ENCODE measurements at regions not wholly inside any gene's neighbourhood (a gene's known extent, or its start where the extent isn't known, plus 50 kb on each side); places are given as distances from the start of the nearest gene placed in this dataset.
A peak's percentile ranks its signal among the peaks of the same experiment; 100 is the strongest.
"Not testable (repeated sequence)": the region's sequence is repeated elsewhere in the genome, so short reads cannot be mapped to it uniquely, and the experiment has no call there.

- Histone ChIP-seq H3K36me3 (replicated peaks in 1 of 2; ENCODE audit: control insufficient read depth in 1 of 2, insufficient read depth in 2 of 2, low read length in 2 of 2) (no peaks in the 10 kb centered on the region), H3K27me3 (ENCODE audit: control insufficient read depth in 2 of 2, insufficient read depth in 2 of 2, low read length in 2 of 2) (peaks cover 8 to 10% of the 10 kb centered on the region in 2 donors), H2AFZ (ENCODE audit: insufficient read depth, low read depth, low read length, poor library complexity, severe bottlenecking) (no peak overlapping the region), H3K4me1 (ENCODE audit: control insufficient read depth in 1 of 2, insufficient read depth in 2 of 2, low read length in 2 of 2) (peaks cover 13% of the 10 kb centered on the region in 2 donors), H3K79me2 (ENCODE audit: insufficient read depth, low read length) (no peaks in the 10 kb centered on the region), H3K27ac (ENCODE audit: low read depth in 1 of 2, low read length in 2 of 2) (no peak overlapping the region), H3K4me2 (replicated peaks; ENCODE audit: extremely low read depth, low read length, poor library complexity, severe bottlenecking) (no peak overlapping the region), H3K9ac (ENCODE audit: insufficient read depth, low read length, poor library complexity, severe bottlenecking) (no peak overlapping the region), H3K4me3 (replicated peaks in 1 of 3; ENCODE audit: low read depth in 2 of 3, low read length in 3 of 3) (no peak overlapping the region), H3K9me3 (replicated peaks in 1 of 2; ENCODE audit: control insufficient read depth in 1 of 2, insufficient read depth in 1 of 2, low read length in 2 of 2) (peaks cover 0 to 4% of the 10 kb centered on the region in 2 donors), H4K20me1 (ENCODE audit: insufficient read depth, low read length) (no peaks in the 10 kb centered on the region)
- 93% methylated on average over 2 of the region's 4 CpGs for WGBS (ENCODE audit: insufficient coverage)
- Mint-ChIP-seq H3K36me3 (no peaks in the 10 kb centered on the region), H3K27ac (no peak overlapping the region), H3K4me3 (no peak overlapping the region), H3K27me3 (ENCODE audit: low read depth in 3 of 3) (peaks cover 0 to 12% (median 4%) of the 10 kb centered on the region in 3 donors), H3K9me3 (peaks cover 0 to 3% (median 0%) of the 10 kb centered on the region in 7 donors), H3K4me1 (no peaks in the 10 kb centered on the region)
- TF ChIP-seq CTCF (IDR thresholded peaks at IDR 0.05): no peak
- no peak for DNase-seq
- intact Hi-C loops (cut with micrococcal nuclease): no loop called here
Measured at GRCh38 chr10:25748509-25748908, 185.5 kb upstream of the MYO3A start.

GRCh38 chr10:25753776-25754175 is 180.3 kb upstream of the MYO3A start:
- intact Hi-C loops (cut with micrococcal nuclease): no loop called here

GRCh38 chr10:25755874-25756273 is 178.2 kb upstream of the MYO3A start:
- H3K27ac Mint-ChIP-seq; H3K27ac ChIP-seq (ENCODE audit: low read depth in 1 of 2, low read length in 2 of 2); H3K27me3 ChIP-seq (ENCODE audit: control insufficient read depth in 2 of 2, insufficient read depth in 2 of 2, low read length in 2 of 2); H3K4me3 ChIP-seq (replicated peaks in 1 of 3; ENCODE audit: low read depth in 2 of 3, low read length in 3 of 3); H2AFZ ChIP-seq (ENCODE audit: insufficient read depth, low read depth, low read length, poor library complexity, severe bottlenecking); H3K36me3 Mint-ChIP-seq; DNase-seq; H3K79me2 ChIP-seq (ENCODE audit: insufficient read depth, low read length); H3K9me3 ChIP-seq (replicated peaks in 1 of 2; ENCODE audit: control insufficient read depth in 1 of 2, insufficient read depth in 1 of 2, low read length in 2 of 2); H3K4me2 ChIP-seq (replicated peaks; ENCODE audit: extremely low read depth, low read length, poor library complexity, severe bottlenecking); H4K20me1 ChIP-seq (ENCODE audit: insufficient read depth, low read length); H3K27me3 Mint-ChIP-seq (ENCODE audit: low read depth in 3 of 3); H3K36me3 ChIP-seq (replicated peaks in 1 of 2; ENCODE audit: control insufficient read depth in 1 of 2, insufficient read depth in 2 of 2, low read length in 2 of 2); intact Hi-C loops (cut with micrococcal nuclease); H3K4me3 Mint-ChIP-seq; H3K9ac ChIP-seq (ENCODE audit: insufficient read depth, low read length, poor library complexity, severe bottlenecking): not testable (repeated sequence)
- peaks cover 0 to 11% (median 6%) of the 10 kb centered on the region in 7 donors for H3K9me3 Mint-ChIP-seq
- H3K4me1 Mint-ChIP-seq: peaks cover 13% of the 10 kb centered on the region
- 95% methylated on average over 24 of the region's 24 CpGs for WGBS (ENCODE audit: insufficient coverage)
- H3K4me1 ChIP-seq (ENCODE audit: control insufficient read depth in 1 of 2, insufficient read depth in 2 of 2, low read length in 2 of 2): peaks cover 39 to 44% of the 10 kb centered on the region in 2 donors

More at GRCh38 chr10:25753776-25754175, 180.3 kb upstream of the MYO3A start:
- Histone ChIP-seq H4K20me1 (ENCODE audit: insufficient read depth, low read length) (no peaks in the 10 kb centered on the region), H3K4me3 (replicated peaks in 1 of 3; ENCODE audit: low read depth in 2 of 3, low read length in 3 of 3) (peak overlapping the region in 1 of 3 experiments; percentile 13), H3K4me1 (ENCODE audit: control insufficient read depth in 1 of 2, insufficient read depth in 2 of 2, low read length in 2 of 2) (peaks cover 39 to 44% of the 10 kb centered on the region in 2 donors), H3K79me2 (ENCODE audit: insufficient read depth, low read length) (no peaks in the 10 kb centered on the region), H3K27me3 (ENCODE audit: control insufficient read depth in 2 of 2, insufficient read depth in 2 of 2, low read length in 2 of 2) (no peaks in the 10 kb centered on the region), H3K9ac (ENCODE audit: insufficient read depth, low read length, poor library complexity, severe bottlenecking) (no peak overlapping the region), H2AFZ (ENCODE audit: insufficient read depth, low read depth, low read length, poor library complexity, severe bottlenecking) (no peak overlapping the region), H3K27ac (ENCODE audit: low read depth in 1 of 2, low read length in 2 of 2) (peak overlapping the region; percentile 64 to 66), H3K36me3 (replicated peaks in 1 of 2; ENCODE audit: control insufficient read depth in 1 of 2, insufficient read depth in 2 of 2, low read length in 2 of 2) (no peaks in the 10 kb centered on the region), H3K4me2 (replicated peaks; ENCODE audit: extremely low read depth, low read length, poor library complexity, severe bottlenecking) (peak overlapping the region; percentile 11), H3K9me3 (replicated peaks in 1 of 2; ENCODE audit: control insufficient read depth in 1 of 2, insufficient read depth in 1 of 2, low read length in 2 of 2) (peaks cover 0 to 4% of the 10 kb centered on the region in 2 donors)
- H3K9me3 Mint-ChIP-seq: peaks cover 0 to 11% (median 6%) of the 10 kb centered on the region in 7 donors
- H3K4me3 Mint-ChIP-seq: peak overlapping the region in 1 of 2 donors; percentile 61
- WGBS (ENCODE audit: insufficient coverage): 100% methylated on average over 1 of the region's 2 CpGs
- H3K36me3 Mint-ChIP-seq: no peaks in the 10 kb centered on the region
- peak; percentile 90 to 96 (median 93) for DNase-seq
- H3K27ac Mint-ChIP-seq: peak overlapping the region in 2 of 7 donors; percentile 91 to 95
- peaks cover 13% of the 10 kb centered on the region for H3K4me1 Mint-ChIP-seq
- TF ChIP-seq CTCF (IDR thresholded peaks at IDR 0.05): no peak
- peaks cover 0 to 5% (median 3%) of the 10 kb centered on the region in 3 donors for H3K27me3 Mint-ChIP-seq (ENCODE audit: low read depth in 3 of 3)
